ENCODE measurements at regions not wholly inside any gene's neighbourhood (a gene's known extent, or its start where the extent isn't known, plus 50 kb on each side); places are given as distances from the start of the nearest gene placed in this dataset.
"Not testable (repeated sequence)": the region's sequence is repeated elsewhere in the genome, so short reads cannot be mapped to it uniquely, and the experiment has no call there.

GRCh38 chr1:197985351-197985750 is 68.2 kb downstream of the LHX9 start:
- Histone ChIP-seq H3K27me3 (ENCODE audit: low read depth, low read length) (peaks cover 30% of the 10 kb centered on the region), H3K9ac (ENCODE audit: low read length) (no peak overlapping the region), H2AFZ (ENCODE audit: low read depth, low read length) (no peak overlapping the region), H3K27ac (ENCODE audit: low read length) (no peak overlapping the region), H3K9me3 (ENCODE audit: insufficient read depth, low read length) (no peaks in the 10 kb centered on the region), H3K4me3 (ENCODE audit: low read length) (no peak overlapping the region), H3K79me2 (ENCODE audit: low read length) (no peaks in the 10 kb centered on the region), H3K36me3 (replicated peaks; ENCODE audit: low read depth, low read length) (no peaks in the 10 kb centered on the region), H3K4me1 (ENCODE audit: low read length) (no peaks in the 10 kb centered on the region; the same call in 1 of the 2 replicates), H4K20me1 (ENCODE audit: insufficient read depth, low read length) (no peaks in the 10 kb centered on the region), H3K4me2 (ENCODE audit: low read length) (no peak overlapping the region)
- TF ChIP-seq EZH2phosphoT487 (IDR thresholded peaks at IDR 0.05; ENCODE audit: low read depth) (no peak), CTCF (IDR thresholded peaks at IDR 0.05; ENCODE audit: low read depth, low read length) (no peak)

GRCh38 chr1:197986817-197987216 is 69.6 kb downstream of the LHX9 start:
- Histone ChIP-seq H3K79me2 (ENCODE audit: low read length) (no peaks in the 10 kb centered on the region), H3K27me3 (ENCODE audit: low read depth, low read length) (peaks cover 24% of the 10 kb centered on the region), H3K9me3 (ENCODE audit: insufficient read depth, low read length) (no peaks in the 10 kb centered on the region), H3K4me3 (ENCODE audit: low read length) (no peak overlapping the region), H3K4me2 (ENCODE audit: low read length) (no peak overlapping the region), H3K36me3 (replicated peaks; ENCODE audit: low read depth, low read length) (no peaks in the 10 kb centered on the region), H2AFZ (ENCODE audit: low read depth, low read length) (no peak overlapping the region), H3K9ac (ENCODE audit: low read length) (no peak overlapping the region), H3K27ac (ENCODE audit: low read length) (no peak overlapping the region), H3K4me1 (ENCODE audit: low read length) (no peaks in the 10 kb centered on the region; the same call in 1 of the 2 replicates), H4K20me1 (ENCODE audit: insufficient read depth, low read length) (no peaks in the 10 kb centered on the region)
- TF ChIP-seq EZH2phosphoT487 (IDR thresholded peaks at IDR 0.05; ENCODE audit: low read depth) (no peak), CTCF (IDR thresholded peaks at IDR 0.05; ENCODE audit: low read depth, low read length) (no peak)

- Histone ChIP-seq H3K4me3 (ENCODE audit: low read length) (no peak overlapping the region), H3K9ac (ENCODE audit: low read length) (no peak overlapping the region), H4K20me1 (ENCODE audit: insufficient read depth, low read length) (no peaks in the 10 kb centered on the region), H3K27me3 (ENCODE audit: low read depth, low read length) (peaks cover 21% of the 10 kb centered on the region), H3K27ac (ENCODE audit: low read length) (no peak overlapping the region), H3K9me3 (ENCODE audit: insufficient read depth, low read length) (no peaks in the 10 kb centered on the region), H3K4me1 (ENCODE audit: low read length) (no peaks in the 10 kb centered on the region; the same call in 1 of the 2 replicates), H3K4me2 (ENCODE audit: low read length) (no peak overlapping the region), H3K79me2 (ENCODE audit: low read length) (no peaks in the 10 kb centered on the region), H3K36me3 (replicated peaks; ENCODE audit: low read depth, low read length) (no peaks in the 10 kb centered on the region), H2AFZ (ENCODE audit: low read depth, low read length) (no peak overlapping the region)
- TF ChIP-seq CTCF (IDR thresholded peaks at IDR 0.05; ENCODE audit: low read depth, low read length) (no peak), EZH2phosphoT487 (IDR thresholded peaks at IDR 0.05; ENCODE audit: low read depth) (no peak)
Measured at GRCh38 chr1:197987294-197987693, 70.1 kb downstream of the LHX9 start.

GRCh38 chr1:197988581-197988980 is 71.4 kb downstream of the LHX9 start:
- not testable (repeated sequence) for H3K4me2 ChIP-seq (ENCODE audit: low read length); H3K4me1 ChIP-seq (ENCODE audit: low read length); H3K27ac ChIP-seq (ENCODE audit: low read length); H3K9me3 ChIP-seq (ENCODE audit: insufficient read depth, low read length); H3K4me3 ChIP-seq (ENCODE audit: low read length); H3K79me2 ChIP-seq (ENCODE audit: low read length); H4K20me1 ChIP-seq (ENCODE audit: insufficient read depth, low read length); H2AFZ ChIP-seq (ENCODE audit: low read depth, low read length); H3K9ac ChIP-seq (ENCODE audit: low read length); H3K36me3 ChIP-seq (replicated peaks; ENCODE audit: low read depth, low read length)
- peaks cover 11% of the 10 kb centered on the region for H3K27me3 ChIP-seq (ENCODE audit: low read depth, low read length)

GRCh38 chr1:197989058-197989457 is 71.9 kb downstream of the LHX9 start:
- Histone ChIP-seq H3K36me3 (replicated peaks; ENCODE audit: low read depth, low read length) (no peaks in the 10 kb centered on the region), H3K9me3 (ENCODE audit: insufficient read depth, low read length) (no peaks in the 10 kb centered on the region), H2AFZ (ENCODE audit: low read depth, low read length) (no peak overlapping the region), H3K79me2 (ENCODE audit: low read length) (no peaks in the 10 kb centered on the region), H3K27ac (ENCODE audit: low read length) (no peak overlapping the region), H4K20me1 (ENCODE audit: insufficient read depth, low read length) (no peaks in the 10 kb centered on the region), H3K4me3 (ENCODE audit: low read length) (no peak overlapping the region), H3K4me2 (ENCODE audit: low read length) (no peak overlapping the region), H3K9ac (ENCODE audit: low read length) (no peak overlapping the region), H3K4me1 (ENCODE audit: low read length) (no peaks in the 10 kb centered on the region; the same call in 1 of the 2 replicates), H3K27me3 (ENCODE audit: low read depth, low read length) (peaks cover 6% of the 10 kb centered on the region; the same call in 1 of the 2 replicates)
- TF ChIP-seq CTCF (IDR thresholded peaks at IDR 0.05; ENCODE audit: low read depth, low read length) (no peak), EZH2phosphoT487 (IDR thresholded peaks at IDR 0.05; ENCODE audit: low read depth) (no peak)
